NCI-H146 treated with DMSO at 0.1 percent for 48 hours (cell line): ENCODE measurements at regions not wholly inside any gene's neighbourhood (a gene's known extent, or its start where the extent isn't known, plus 50 kb on each side); places are given as distances from the start of the nearest gene placed in this dataset.

ENCODE experiments used
- DNase-seq: peaks from one replicate; lab custom pipeline; 2025; ENCODE audit not compliant: unreplicated experiment; lab: John Stamatoyannopoulos, UW

- DNase-seq, result peak; percentile 82
Observed at GRCh38 chr3:34175636-34176176, 377.3 kb downstream of the PDCD6IP start.

DNA sequence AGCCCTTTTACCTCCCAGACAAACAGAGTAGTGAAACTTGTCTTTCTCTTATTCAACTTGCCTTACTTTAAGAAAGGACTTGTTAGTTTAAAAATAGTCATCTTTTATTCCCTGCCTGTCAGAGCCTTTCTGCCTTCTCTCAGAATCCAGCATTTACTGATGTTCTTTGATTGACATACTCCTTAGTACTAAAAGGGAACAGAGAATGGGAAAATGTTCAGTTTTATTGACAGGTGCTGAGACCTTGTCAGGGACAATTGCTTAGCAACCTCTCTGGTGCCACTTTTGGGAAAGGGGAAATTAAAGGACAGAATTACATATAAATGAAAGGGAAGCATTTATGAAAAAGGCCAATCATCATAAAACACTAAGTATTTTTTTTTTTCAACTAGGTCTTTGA is 378.3 kb downstream of the PDCD6IP start:
- no peak for DNase-seq

DNA sequence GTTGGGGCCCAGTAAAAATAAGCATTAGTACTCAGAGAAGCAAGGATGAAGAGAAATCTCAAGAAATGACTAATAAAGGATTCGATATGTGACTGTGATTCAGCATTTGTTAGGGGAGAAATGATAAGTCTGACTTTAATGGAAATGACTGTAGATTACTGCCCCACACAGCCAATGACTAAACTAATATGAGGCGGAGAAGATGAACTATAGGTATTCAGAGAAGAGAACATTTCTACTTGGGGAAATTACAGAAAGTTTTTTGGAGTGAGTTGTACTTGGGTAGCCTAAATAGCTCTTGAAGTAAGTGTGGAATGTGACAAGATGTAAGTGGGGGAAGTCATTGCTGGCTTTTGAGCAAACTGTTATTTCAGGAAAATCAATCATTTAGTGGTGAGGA is 380.0 kb downstream of the PDCD6IP start:
- no peak for DNase-seq

DNA sequence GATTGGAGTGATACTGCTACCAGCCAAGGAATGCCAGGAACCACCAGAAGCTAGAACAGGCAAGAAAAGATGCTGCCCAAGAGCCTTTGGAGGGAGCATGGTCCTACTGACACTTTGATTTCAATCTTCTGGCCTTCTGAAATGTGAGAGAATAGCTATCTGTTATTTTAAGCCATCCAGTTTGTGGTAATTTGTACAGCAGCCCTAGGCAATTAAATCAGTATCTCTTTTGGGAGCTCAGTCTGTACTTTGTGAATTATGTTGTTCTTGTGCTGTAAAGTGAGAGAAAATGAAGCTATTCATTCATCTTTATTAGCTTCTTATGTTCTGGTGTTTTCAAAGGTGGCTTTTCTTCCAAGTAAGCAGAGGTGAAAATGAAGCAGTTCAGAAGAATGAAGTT is 381.3 kb downstream of the PDCD6IP start:
- DNase-seq, result no peak

- DNase-seq, result no peak
Observed at GRCh38 chr3:34180532-34180931, 382.1 kb downstream of the PDCD6IP start.

- DNase-seq, result peak; percentile 50
Observed at GRCh38 chr3:34183114-34183513, 384.7 kb downstream of the PDCD6IP start.

DNA sequence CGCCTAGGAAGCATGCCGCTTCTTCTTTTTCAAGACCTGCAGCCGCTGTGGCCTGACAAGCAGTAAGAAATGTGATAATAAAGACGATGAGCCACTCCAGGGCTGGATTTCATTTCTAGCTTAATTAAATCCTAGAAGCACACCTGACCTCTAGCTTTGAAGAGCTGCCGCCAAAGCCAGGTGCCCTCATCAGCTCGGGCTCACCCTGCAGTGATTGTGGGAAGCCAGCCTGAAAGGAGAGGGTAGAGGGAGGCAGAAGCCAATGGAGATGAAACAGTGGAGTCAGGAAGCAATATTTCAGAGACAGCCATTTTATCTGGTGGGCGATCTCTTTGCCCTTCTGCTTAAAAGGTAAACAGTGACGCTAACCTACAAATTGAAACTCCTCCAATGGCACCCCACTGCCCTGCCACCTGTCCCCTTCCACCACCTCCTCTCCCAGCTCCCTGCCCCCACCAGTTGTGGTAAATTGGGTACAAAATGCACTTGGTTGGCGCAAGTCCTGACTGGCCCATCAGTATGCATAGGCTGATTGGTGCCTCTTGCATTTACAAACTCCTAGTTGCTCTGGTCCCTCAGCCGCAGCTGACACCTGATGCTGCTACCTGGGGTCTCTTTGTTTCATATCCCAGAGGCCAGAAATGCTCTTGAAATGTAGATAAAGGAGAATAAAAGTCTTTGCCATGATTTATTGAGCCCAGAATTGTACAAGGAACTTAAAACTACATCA is 385.3 kb downstream of the PDCD6IP start:
- DNase-seq, result peak; percentile 88

DNA sequence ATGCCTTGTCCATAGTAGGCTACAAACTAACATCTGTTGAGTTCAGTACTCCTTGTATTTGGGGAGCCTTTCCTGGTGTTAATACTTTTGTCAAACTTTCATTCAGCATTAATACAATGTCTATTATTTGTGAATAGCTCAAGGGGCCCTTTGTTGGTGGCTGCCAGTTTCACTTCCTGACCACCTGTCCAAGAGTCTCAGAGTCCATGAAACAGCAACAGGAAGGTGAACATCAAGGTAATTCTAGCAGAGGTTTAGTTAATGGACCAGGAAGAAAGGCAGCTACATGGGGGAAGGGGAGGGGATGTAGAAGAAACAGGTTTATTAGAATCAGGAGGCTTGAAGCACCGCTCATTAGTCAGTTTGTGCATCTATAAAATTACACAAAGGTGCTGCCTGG is 386.9 kb downstream of the PDCD6IP start:
- DNase-seq, result peak; percentile 69

GRCh38 chr3:34189133-34189532 is 390.7 kb downstream of the PDCD6IP start:
- no peak for DNase-seq

- no peak for DNase-seq
Observed at GRCh38 chr3:34196914-34197313, 398.5 kb downstream of the PDCD6IP start.

- DNase-seq, result no peak
Observed at GRCh38 chr3:34198309-34198708, 399.9 kb downstream of the PDCD6IP start.

DNA sequence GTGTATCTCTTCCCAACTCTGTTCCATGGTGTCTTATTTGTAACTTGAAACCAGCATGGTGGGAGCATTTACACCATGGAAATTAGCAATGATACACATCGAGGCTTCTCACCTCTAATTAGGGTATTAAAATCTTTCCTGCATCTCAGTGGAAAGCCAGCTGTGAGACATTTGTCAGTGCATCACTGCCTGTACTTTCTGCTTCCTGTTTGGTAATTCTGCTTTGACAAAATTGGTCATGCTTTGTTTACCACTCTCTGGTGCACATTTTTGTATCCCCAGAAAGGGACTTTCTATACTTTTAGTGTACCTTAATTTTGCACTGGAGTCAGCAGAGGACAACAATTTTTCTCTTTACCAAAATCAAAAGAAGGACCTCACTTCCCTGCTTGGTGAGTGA is 402.1 kb downstream of the PDCD6IP start:
- DNase-seq, result no peak

DNA sequence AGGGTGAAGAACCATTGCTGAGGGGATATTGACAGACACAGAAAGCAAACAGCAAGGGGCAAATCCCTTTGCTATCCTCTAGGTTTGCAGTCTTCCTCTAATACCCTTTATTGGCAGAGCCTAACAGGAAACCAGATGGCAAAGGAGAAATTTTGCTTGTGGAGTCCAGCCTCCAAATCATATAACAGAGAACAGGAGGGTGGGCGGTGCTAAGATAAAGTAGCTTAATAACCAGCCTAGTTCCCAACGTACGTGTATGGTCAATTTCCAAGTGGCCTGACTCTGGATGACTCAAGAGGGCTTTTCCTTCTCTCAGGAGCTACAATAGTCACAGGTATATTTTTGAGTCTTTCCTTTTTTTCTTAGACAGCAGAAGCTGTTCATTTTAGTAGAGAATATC is 404.5 kb downstream of the PDCD6IP start:
- DNase-seq, result no peak

- DNase-seq, result no peak
Observed at GRCh38 chr3:34203386-34203785, 405.0 kb downstream of the PDCD6IP start.

- no peak for DNase-seq
Observed at GRCh38 chr3:34207002-34207401, 408.6 kb downstream of the PDCD6IP start.

- DNase-seq, result no peak
Observed at GRCh38 chr3:34207806-34208205, 409.4 kb downstream of the PDCD6IP start.

DNA sequence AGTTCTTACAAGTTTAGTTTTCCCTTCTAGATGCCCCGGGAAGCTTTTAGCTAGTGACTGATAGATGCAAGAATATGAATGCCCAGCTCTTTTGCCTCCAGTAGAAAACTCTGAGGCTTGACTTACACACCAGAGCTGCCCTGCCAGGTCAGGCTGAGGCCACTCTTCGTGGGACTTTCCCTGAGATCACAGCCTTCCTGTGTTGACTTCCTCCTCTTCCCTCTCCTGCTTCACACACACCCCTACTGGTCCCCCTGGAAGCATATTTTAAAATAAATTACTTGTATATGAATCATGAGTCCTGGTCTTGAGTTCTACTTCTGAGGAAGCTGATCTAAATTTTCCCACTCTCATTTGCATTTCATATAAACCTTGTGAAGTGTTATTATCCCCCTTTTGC is 413.7 kb downstream of the PDCD6IP start:
- no peak for DNase-seq

DNA sequence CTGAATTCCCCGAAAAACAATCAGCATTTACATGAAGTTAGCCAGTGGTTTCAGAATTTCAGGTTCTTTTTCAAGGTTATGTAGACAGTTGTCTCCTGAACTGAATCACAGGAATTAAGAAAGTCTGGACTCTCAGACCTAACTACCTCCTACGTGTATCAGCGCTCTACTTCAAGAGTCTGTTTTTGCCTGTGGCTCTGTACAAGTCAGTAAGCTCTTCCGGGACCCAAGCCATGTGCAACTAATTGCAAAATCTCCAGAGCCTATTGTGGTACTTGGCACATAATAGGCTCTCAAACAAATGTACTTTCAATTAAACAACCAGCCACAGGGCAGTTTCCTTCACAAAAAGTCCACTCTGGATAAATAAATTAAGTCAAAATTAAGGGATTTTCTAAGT is 414.2 kb downstream of the PDCD6IP start:
- DNase-seq, result peak; percentile 30

DNA sequence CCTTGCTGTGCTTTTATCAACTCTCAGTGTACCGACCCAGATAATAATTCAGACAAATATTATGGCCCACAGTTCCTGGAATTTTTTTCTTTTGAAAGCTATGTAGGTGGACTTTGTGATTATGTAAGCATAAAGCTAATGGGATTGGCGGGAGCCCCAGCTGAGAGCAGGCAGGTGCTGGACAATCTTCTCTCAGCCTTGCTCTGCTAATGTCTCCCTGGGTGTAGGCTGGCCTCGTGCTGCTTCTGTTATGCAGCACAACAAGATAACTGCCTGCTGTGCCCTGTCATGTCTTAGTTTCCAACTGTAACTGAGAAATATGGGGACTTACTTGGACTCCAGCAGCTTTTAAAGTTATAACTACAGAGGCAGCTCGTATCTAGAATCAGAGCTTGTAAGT is 415.0 kb downstream of the PDCD6IP start:
- DNase-seq, result peak; percentile 89

DNA sequence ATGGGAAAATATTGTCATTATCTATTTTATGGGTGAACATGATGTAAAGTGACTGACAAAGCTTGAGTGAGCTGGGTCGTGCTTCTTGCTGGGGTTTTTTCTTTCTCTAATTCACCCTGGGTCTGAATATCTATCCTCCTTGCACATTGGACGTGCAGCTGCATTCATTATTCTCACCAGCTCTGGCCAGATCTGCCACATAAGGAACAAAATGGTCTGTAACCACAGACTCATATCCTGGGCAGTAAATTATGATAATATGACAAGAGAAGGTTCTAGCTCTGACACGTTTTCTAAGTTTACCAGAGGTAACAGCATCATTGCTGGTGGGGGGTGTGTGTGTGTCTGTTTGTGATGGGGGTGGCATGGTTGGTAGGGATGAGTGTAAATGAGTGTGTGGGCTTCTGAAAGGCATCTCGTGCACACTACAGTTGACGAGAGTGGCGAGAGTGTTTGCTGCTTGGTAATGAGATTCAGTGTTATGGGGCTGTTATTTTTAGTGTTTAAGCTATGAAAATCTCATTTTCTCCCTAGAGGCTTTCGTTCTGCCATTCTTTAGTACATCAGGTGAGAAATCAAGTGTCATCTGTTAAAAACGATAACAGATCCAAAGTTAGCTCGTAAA is 418.4 kb downstream of the PDCD6IP start:
- no peak for DNase-seq

DNA sequence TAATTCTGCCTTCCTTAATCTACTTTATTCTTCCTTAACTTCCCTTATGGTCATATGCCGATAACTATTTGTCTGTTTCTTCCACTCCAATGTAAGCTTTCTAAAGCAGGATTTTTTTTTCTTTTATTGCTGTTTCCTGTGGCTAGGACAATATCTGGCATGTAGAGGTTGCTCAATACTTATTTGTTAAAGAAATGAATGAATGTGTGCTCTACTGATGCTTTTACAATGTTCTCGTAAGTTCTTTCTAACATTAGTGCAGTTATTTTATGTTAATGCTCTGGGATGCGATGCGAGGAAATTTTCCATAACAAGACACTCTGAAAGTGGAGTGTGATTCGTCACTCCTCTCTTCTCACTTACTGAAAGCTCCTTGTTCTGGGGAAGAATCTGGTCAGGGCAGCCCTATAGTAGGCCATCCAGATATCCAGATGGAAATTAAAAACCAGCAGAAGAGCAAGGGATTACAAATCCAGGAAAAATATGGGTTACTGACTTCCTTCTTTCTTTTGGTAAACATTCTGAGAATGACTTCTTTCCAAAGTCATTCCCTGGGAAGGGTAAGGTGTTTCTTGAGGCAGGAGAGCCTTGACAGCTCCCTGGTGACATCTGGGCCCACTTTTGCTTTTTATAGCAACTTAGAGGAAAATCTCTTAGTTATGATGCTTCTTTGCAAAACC is 420.4 kb downstream of the PDCD6IP start:
- no peak for DNase-seq

DNA sequence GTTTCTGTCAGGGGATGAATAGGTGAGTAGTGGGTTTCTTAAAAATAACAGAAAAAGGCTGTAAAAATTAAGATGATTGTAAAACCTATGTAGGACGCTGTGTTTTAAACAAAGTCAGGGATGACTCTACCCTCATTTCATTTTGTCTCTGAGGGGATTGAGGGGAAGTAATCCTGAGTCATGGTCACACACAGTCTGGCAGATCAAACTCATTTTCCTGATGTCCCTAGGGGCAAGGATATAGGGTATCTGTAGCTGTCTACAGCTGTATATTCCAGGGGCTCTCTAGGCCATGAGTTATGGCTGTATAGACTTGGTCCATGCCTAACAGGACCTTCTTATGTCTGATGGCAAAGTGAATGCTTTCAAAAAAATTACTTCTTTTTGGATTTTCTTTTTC is 421.1 kb downstream of the PDCD6IP start:
- no peak for DNase-seq
